PC-3 (cell line): ENCODE measurements at regions not wholly inside any gene's neighbourhood (a gene's known extent, or its start where the extent isn't known, plus 50 kb on each side); places are given as distances from the start of the nearest gene placed in this dataset.

Experiments used
- ATAC-seq: fragments of 200-7000 bp; cut with Tn5 transposase; 2 replicates; pipeline ENCODE4 v1.9.1; 2020; ENCODE audit warnings: mild to moderate bottlenecking, moderate library complexity
- BruUV-seq: library from RNA; stranded (reverse); fragments of 400-500 nt; replicated peaks from 2 replicates; lab custom pipeline; 2021; lab: Mats Ljungman, UMichigan
- CTCF ChIA-PET: fragments of 300-600 bp; sonication (Branson Sonifier 250); formaldehyde crosslinking; loops from one replicate; lab custom pipeline; 2022; ENCODE audit warnings: antibody characterized with exemption; lab: Charles Lee
- POLR2A ChIA-PET: fragments of 300-600 bp; sonication (Branson Sonifier 250); formaldehyde crosslinking; loops from one replicate; lab custom pipeline; 2022; ENCODE audit warnings: antibody characterized with exemption; ENCODE audit not compliant: unreplicated experiment; lab: Charles Lee
- DNase-seq: peaks from one replicate; pipeline ENCODE4 v3.0.0-alpha.2; 2015
- H2AFZ ChIP-seq: fragments of 300-600 bp; sonication (generic); 2 replicates; pipeline ENCODE4 v1.6.0; 2016; ENCODE audit warnings: antibody characterized with exemption, low read length
- H3F3A ChIP-seq: fragments of 300-600 bp; sonication (generic); one replicate; pipeline ENCODE4 v1.6.0; 2017; ENCODE audit warnings: antibody characterized with exemption, low read length, control low read depth, mild to moderate bottlenecking; ENCODE audit not compliant: unreplicated experiment
- H3K27ac ChIP-seq: fragments of 300-600 bp; sonication (generic); 2 replicates; pipeline ENCODE4 v1.5.1; 2016; ENCODE audit warnings: mild to moderate bottlenecking, low read length
- H3K27me3 ChIP-seq: fragments of 300-600 bp; sonication (generic); 2 replicates; pipeline ENCODE4 v1.6.1; 2016; ENCODE audit warnings: low read length, mixed read lengths
- H3K36me3 ChIP-seq: fragments of 300-600 bp; sonication (generic); 2 replicates; pipeline ENCODE4 v1.6.1; 2016; ENCODE audit warnings: low read depth, mixed run types, low read length, mixed read lengths
- H3K4me1 ChIP-seq: fragments of 300-600 bp; sonication (generic); 2 replicates; pipeline ENCODE4 v1.5.1; 2016; ENCODE audit warnings: low read length; ENCODE audit not compliant: insufficient read depth
- H3K4me2 ChIP-seq: fragments of 300-600 bp; sonication (generic); 2 replicates; pipeline ENCODE4 v1.6.0; 2016; ENCODE audit warnings: low read length
- H3K4me3 ChIP-seq: fragments of 300-600 bp; sonication (generic); 2 replicates; pipeline ENCODE4 v1.5.1; 2016; ENCODE audit warnings: mild to moderate bottlenecking, low read length, mixed read lengths
- H3K79me2 ChIP-seq: fragments of 300-600 bp; sonication (generic); 2 replicates; pipeline ENCODE4 v1.6.1; 2017; ENCODE audit warnings: low read length, mixed read lengths
- H3K9ac ChIP-seq: fragments of 300-600 bp; sonication (generic); 2 replicates; pipeline ENCODE4 v1.6.0; 2016; ENCODE audit warnings: mild to moderate bottlenecking, low read length
- H3K9me2 ChIP-seq: fragments of 300-600 bp; sonication (generic); replicated peaks from 2 replicates; pipeline ENCODE4 v1.6.1; 2016; ENCODE audit warnings: mixed run types, low read length, mixed read lengths
- H3K9me3 ChIP-seq: fragments of 300-600 bp; sonication (generic); 2 replicates; pipeline ENCODE4 v1.6.1; 2016; ENCODE audit warnings: low read length, mixed read lengths
- H4K20me1 ChIP-seq: fragments of 300-600 bp; sonication (generic); 2 replicates; pipeline ENCODE4 v1.6.1; 2016; ENCODE audit warnings: low read length, mixed read lengths
- EZH2 ChIP-seq: fragments of 300-600 bp; sonication (generic); IDR thresholded peaks from one replicate; pipeline ENCODE4 v1.6.1; 2017; ENCODE audit warnings: antibody characterized with exemption, mild to moderate bottlenecking, low read length; ENCODE audit not compliant: unreplicated experiment
- EZH2phosphoT487 ChIP-seq: fragments of 300-600 bp; sonication (generic); IDR thresholded peaks from 2 replicates; pipeline ENCODE4 v1.6.1; 2018; ENCODE audit warnings: mild to moderate bottlenecking, antibody characterized with exemption, low read length, borderline replicate concordance
- intact Hi-C: fragments of 100-400 bp; cut with micrococcal nuclease; formaldehyde crosslinking; loops from 2 replicates; pipeline ENCODE4 v1.9.0; 2023
- TF ChIP-seq, protein P1 (sequence below): fragments of 300-600 bp; sonication (generic); conservative IDR thresholded peaks from 2 replicates; pipeline ENCODE4 v1.5.1; 2017; ENCODE audit warnings: antibody characterized with exemption, low read depth, mild to moderate bottlenecking, low read length

GRCh38 chr10:21095073-21095472 lies 198.0 kb upstream of the NEBL start:
- ATAC-seq, result no peak
- Histone ChIP-seq H3K9ac (no peak overlapping the region), H3K4me1 (peaks cover 28% of the 10 kb centered on the region), H3K79me2 (no peaks in the 10 kb centered on the region), H3K27ac (no peak overlapping the region), H3K27me3 (no peaks in the 10 kb centered on the region), H3K9me2 (no peaks in the 10 kb centered on the region), H3K4me3 (no peak overlapping the region), H3K4me2 (no peak overlapping the region), H2AFZ (no peak overlapping the region), H3F3A (no peaks in the 10 kb centered on the region), H3K9me3 (no peaks in the 10 kb centered on the region), H4K20me1 (no peaks in the 10 kb centered on the region), H3K36me3 (no peaks in the 10 kb centered on the region)
- intact Hi-C loops, result loop anchor here (5.0 kb wide), 1 partner anchor 72 kb away; no protein-coding TSS in a partner anchor
- ChIA-PET POLR2A (no interaction called here), CTCF (no interaction called here)
- no peak for TF ChIP-seq EZH2
- no peak for TF ChIP-seq EZH2phosphoT487
- TF ChIP-seq, protein P1, sequence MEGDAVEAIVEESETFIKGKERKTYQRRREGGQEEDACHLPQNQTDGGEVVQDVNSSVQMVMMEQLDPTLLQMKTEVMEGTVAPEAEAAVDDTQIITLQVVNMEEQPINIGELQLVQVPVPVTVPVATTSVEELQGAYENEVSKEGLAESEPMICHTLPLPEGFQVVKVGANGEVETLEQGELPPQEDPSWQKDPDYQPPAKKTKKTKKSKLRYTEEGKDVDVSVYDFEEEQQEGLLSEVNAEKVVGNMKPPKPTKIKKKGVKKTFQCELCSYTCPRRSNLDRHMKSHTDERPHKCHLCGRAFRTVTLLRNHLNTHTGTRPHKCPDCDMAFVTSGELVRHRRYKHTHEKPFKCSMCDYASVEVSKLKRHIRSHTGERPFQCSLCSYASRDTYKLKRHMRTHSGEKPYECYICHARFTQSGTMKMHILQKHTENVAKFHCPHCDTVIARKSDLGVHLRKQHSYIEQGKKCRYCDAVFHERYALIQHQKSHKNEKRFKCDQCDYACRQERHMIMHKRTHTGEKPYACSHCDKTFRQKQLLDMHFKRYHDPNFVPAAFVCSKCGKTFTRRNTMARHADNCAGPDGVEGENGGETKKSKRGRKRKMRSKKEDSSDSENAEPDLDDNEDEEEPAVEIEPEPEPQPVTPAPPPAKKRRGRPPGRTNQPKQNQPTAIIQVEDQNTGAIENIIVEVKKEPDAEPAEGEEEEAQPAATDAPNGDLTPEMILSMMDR, result no peak
- DNase-seq, result no peak
- BruUV-seq, result no TSS peak

DNA sequence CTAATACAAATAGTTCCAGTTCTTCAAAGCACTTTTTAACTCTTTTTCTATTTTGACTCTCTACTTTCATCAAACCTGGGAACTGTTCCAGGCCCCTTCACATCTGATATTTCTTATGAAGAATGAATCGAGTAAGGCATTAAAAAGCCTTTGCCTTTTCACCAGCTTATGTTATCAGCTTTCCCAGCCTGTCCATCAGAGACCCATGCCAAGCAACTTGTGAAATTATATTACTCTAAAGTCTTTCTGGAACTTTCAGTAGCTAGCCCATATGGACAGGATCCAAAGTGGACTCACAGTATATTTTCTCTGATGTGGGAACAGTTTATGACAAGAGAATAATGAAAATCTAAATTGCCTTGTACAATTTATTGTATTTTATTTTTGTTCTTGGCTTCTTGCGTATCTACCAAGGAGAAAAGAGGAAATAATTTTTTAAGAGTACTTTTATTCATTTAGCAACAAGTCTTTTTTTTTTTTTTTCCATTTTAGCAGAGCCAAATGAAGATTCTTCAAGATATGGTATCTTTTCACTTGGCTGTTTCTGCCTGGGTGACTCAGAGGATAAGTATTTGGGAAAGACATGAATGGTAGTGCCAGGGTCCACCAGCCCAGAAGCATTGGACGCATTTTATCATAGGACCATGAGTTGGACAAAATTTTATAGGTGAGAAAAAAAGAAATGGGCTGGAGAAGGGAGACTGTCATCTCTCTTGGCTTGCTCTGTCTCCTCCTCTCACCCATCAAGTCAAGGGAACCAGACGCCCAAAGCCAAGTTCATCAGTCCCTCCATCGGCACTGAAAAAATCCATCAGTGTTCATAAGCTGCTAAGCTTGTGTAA lies 195.8 kb upstream of the NEBL start:
- Histone ChIP-seq H3K9ac (no peak overlapping the region), H3K4me1 (peaks cover 17% of the 10 kb centered on the region), H3F3A (no peaks in the 10 kb centered on the region), H3K27me3 (no peaks in the 10 kb centered on the region), H3K9me2 (no peaks in the 10 kb centered on the region), H3K36me3 (no peaks in the 10 kb centered on the region), H3K79me2 (no peaks in the 10 kb centered on the region), H3K4me3 (no peak overlapping the region), H4K20me1 (no peaks in the 10 kb centered on the region), H2AFZ (no peak overlapping the region), H3K27ac (0 out of 2 replicates have a peak overlapping the region, but pooled peaks have one; percentile 10), H3K4me2 (no peak overlapping the region), H3K9me3 (no peaks in the 10 kb centered on the region)
- TF ChIP-seq EZH2phosphoT487, result no peak
- TF ChIP-seq, protein P1, result no peak
- no peak for TF ChIP-seq EZH2
- DNase-seq (peak; percentile 30), ATAC-seq (no peak)
- intact Hi-C loops, result no loop called here
- no TSS peak for BruUV-seq
- POLR2A ChIA-PET, result no interaction called here
- CTCF ChIA-PET, result no interaction called here

DNA sequence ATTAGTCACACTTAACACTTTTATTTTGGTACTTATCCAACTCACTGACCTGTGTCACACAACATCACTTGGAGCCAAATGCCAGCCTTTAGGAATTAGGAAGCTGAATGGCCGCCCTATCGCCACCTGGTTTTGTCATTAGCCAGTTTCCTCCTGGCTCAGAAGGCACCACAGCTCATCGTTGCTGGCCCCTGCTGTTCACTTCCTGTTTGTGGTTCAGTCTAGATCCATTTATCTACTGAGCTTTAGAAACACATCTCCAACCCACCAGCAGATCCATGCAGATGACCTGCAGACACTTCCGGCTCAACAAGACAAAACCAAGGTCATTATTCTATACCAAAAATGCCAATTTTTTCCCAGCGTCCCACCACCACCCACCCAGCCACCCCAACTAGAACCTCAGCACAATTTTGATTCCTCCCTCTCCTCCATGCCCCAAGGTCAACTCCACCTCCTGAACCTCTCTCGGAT lies 193.5 kb upstream of the NEBL start:
- ChIA-PET CTCF (interaction anchor here (0.8 kb wide), 1 partner anchor 150 kb away, joined by 3 read pairs; no protein-coding TSS in a partner anchor), POLR2A (no interaction called here)
- H3F3A ChIP-seq, result no peaks in the 10 kb centered on the region
- H3K4me3 ChIP-seq, result no peak overlapping the region
- H3K27ac ChIP-seq, result no peak overlapping the region
- peaks cover 19% of the 10 kb centered on the region for H3K4me1 ChIP-seq
- H3K9me2 ChIP-seq, result no peaks in the 10 kb centered on the region
- no peak for ATAC-seq
- no peaks in the 10 kb centered on the region for H3K9me3 ChIP-seq
- no TSS peak for BruUV-seq
- no peak overlapping the region for H3K9ac ChIP-seq
- H3K4me2 ChIP-seq, result no peak overlapping the region
- no peaks in the 10 kb centered on the region for H3K36me3 ChIP-seq
- no peak for DNase-seq
- no peaks in the 10 kb centered on the region for H3K27me3 ChIP-seq
- no peak overlapping the region for H2AFZ ChIP-seq
- TF ChIP-seq, protein P1, result no peak
- no peak for TF ChIP-seq EZH2phosphoT487
- intact Hi-C loops, result no loop called here
- no peaks in the 10 kb centered on the region for H3K79me2 ChIP-seq
- H4K20me1 ChIP-seq, result no peaks in the 10 kb centered on the region
